Activated T-cell treated with anti-CD3 and anti-CD28 coated beads for 4 hours (primary cell): ENCODE measurements at regions not wholly inside any gene's neighbourhood (a gene's known extent, or its start where the extent isn't known, plus 50 kb on each side); places are given as distances from the start of the nearest gene placed in this dataset.
A peak's percentile ranks its signal among the peaks of the same experiment; 100 is the strongest.

Experiments used
- DNase-seq: peaks from one replicate; pipeline ENCODE4 v3.0.0-alpha.2; 2020

GRCh38 chr4:114180481-114180880, 201.0 kb upstream of the ARSJ start:
- peak; percentile 20 for DNase-seq

GRCh38 chr4:114184901-114185300, 205.5 kb upstream of the ARSJ start:
- DNase-seq, result no peak

- DNase-seq, result no peak
These were observed 208.1 kb upstream of the ARSJ start for GRCh38 chr4:114187592-114187991.

- no peak for DNase-seq
These were observed 212.0 kb upstream of the ARSJ start for GRCh38 chr4:114191496-114191895.

GRCh38 chr4:114192854-114193253, 213.4 kb upstream of the ARSJ start:
- DNase-seq, result no peak

DNA sequence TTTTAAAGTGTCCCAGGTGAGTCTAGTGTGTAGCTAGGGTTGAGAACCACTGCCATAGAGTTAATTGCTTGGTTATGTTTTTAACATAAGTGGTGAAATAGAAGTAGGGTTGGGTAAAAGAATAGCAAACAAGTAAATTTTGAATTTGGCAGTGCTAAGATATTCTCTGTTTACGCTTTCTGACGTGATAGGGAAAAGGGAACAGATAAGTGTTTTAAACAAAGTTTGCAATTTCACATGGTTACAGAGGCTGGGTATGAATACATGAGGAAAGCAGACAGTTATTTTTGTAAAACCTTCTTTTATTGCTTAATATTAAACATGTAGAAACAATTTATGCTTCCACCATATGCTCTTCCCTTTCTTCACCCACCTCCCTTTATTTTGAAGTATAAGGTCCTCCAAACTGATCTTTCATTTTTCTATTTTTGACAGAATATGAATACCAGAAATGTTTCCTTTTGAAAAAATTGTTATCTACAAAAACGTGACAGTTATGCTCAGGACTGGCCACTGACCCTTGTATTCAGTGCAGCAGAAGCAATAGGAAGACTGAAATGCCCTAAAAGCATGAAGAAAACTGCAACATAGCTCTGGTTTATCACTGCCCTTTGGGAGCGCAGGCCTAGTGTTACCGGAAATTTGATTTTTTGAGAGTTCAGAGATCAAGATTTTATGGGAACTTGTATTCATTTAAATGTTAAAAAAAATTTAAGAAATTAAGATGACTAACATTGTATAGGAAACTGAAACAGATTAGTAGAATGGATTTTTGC, 214.4 kb upstream of the ARSJ start:
- DNase-seq, result no peak

GRCh38 chr4:114196606-114197005, 217.2 kb upstream of the ARSJ start:
- no peak for DNase-seq

DNA sequence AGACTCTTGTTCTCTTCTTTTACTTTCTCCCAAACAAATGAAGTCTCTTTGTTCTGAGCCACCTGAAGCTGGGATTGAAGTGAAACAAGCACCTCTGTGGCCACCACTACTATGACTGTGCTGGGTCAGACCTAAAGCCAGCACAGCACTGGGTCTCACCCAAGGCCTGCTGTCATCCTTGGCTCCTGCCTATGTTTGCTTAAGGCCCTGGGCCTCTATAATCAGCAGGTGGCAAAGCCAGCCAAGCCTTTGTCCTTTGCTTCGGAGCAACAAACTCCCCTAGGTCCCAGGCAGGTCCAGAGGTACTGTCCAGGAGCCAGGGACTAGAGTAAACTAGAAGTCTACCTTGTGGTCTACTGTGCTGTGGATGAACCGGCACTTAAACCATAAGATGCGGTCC, 220.6 kb upstream of the ARSJ start:
- DNase-seq, result no peak

DNA sequence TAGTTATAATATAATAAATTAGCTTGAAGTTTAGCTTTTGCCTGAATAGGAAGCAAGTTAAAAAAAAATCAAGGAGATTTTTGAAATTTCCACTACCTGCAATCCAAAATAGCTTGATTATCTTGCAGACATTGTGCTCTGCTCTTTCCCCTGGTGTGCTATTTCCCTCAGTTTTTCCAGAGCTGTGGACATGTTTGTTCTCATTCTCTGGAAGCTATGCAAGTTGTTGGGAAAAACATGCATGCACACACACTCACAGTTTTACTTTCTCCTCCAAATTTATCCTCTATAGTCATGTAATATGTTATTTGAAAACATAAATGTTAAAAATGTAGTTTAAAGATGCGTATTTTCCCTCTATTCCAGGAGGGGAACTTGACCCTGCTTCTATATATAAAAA, 225.8 kb upstream of the ARSJ start:
- DNase-seq, result no peak

- DNase-seq, result no peak
These were observed 229.2 kb upstream of the ARSJ start for GRCh38 chr4:114208574-114209151.

GRCh38 chr4:114209584-114209983, 230.1 kb upstream of the ARSJ start:
- DNase-seq, result no peak

- DNase-seq, result no peak
These were observed 232.1 kb upstream of the ARSJ start for GRCh38 chr4:114211556-114211955.

DNA sequence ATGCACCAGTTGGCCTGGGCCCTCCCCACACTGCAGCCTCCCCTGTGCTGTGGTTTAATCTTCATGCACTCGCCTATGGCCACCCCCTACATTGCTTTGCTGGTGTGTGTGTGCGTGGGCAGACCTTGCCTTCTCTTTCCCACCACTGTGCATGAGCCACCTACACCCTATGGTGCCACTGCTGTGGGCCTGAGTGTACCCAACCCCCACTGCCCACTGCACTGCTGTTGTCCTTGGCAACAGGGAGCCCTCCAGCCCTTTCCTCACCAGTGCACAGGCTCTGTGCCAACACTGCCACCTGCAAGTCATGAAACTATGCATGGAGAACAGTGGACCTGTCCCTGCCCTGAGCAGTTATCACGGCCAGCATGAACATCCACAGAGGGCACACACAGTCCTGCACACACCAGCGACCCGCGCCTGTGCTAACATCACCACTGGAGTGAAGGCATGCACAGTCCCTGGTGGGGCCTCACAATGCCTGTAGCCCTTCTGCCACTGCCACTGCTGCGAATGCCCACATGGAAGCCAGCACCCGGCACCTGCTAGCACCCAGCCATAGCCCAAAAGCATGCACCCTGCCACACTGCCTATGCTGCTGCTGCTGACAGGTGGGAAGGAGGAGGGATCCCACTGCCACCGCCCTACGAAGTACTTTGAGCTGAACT, 237.8 kb upstream of the ARSJ start:
- no peak for DNase-seq

DNA sequence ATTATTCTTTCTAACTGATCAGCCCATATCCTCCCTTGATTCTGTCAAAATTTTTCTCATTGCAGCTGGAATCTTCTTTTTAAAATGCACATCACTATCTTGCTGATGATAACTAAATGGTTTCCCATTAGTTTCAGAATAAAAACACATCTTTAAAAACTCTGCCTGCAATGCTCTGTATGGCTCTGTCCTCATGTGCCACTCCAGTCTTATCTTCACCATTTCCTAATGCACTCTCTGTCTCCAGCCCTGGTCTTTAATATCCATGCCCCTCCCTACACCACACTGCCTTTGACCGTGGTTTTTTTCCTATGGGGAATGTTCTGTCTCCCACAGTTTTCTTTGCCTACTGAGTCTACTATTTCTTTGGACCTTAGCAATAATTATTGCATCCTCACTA, 244.1 kb upstream of the ARSJ start:
- no peak for DNase-seq

GRCh38 chr4:114225436-114225835, 246.0 kb upstream of the ARSJ start:
- no peak for DNase-seq

DNA sequence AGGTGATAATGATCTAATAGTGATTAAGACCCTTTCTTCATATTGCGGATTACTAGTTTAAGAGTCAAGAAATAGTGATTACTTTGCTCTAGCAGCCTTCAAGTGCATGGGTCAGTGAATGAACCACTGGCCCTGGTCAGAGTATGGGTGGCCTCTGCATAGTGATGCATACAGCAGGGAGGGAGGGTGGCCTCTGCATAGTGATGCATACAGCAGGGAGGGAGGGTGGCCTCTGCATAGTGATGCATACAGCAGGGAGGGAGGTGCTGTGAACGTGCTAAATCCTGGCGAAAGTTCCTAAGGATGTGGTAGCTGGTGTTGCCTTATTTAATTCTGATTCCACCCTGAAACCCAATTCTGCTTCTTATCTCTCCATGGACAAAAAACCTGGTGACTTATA, 246.7 kb upstream of the ARSJ start:
- no peak for DNase-seq

DNA sequence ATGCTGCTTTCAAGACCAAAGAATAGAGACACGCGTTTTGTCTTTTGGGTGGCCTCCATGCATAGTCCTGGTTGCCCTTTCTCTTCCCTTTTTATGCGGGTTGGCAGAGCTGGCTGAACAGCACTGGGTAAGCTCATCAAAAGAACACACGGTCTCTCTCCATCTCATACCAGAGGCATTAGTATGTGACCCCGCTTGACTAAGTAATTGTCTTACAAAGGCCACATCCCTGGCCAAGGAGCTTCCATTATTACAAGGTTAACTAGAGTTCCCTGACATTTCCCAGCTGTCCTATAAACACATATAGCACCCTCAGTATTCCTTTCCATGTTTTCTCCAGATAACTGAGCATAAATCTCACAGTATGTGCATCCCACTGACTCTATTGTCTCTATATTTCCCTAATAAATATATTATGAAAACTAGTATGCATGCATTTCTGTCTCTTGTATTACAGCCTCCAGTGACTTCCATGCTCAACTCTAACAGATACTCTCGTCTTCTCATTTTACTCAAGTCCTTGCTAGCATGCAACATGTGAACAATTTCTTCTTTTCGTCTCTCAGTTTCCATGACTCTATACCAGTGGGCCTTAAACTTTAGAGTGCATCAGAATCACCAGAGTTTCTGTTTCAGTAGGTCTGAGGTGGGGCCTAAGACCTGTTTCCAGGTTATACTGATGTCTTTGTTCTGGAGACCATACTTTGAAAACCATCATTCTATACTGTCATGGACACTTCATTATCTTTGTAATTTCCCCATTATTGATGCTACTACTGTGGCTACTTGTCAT, 247.7 kb upstream of the ARSJ start:
- DNase-seq, result no peak

DNA sequence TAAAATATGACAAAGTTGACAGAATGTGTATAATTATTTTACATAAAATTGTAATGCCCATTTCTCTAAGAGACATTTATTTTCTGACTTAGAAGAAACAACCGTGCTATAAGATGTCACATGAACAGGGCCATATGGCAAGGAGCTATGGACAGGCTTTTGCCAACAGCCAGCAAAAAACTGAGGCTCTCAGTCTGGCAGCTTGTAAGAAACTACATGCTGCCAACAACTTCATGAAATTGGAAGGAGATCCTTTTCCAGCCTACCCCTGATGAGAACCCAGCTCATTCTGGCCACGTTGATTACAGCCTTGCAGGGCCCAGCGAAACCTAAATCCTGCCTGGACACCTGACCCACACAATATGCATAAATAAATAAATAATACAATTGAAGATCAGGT, 250.3 kb upstream of the ARSJ start:
- no peak for DNase-seq

- DNase-seq, result no peak
These were observed 256.8 kb upstream of the ARSJ start for GRCh38 chr4:114236171-114236769.

GRCh38 chr4:114237997-114238396, 258.6 kb upstream of the ARSJ start:
- no peak for DNase-seq

- no peak for DNase-seq
These were observed 270.1 kb upstream of the ARSJ start for GRCh38 chr4:114249561-114249960.

DNA sequence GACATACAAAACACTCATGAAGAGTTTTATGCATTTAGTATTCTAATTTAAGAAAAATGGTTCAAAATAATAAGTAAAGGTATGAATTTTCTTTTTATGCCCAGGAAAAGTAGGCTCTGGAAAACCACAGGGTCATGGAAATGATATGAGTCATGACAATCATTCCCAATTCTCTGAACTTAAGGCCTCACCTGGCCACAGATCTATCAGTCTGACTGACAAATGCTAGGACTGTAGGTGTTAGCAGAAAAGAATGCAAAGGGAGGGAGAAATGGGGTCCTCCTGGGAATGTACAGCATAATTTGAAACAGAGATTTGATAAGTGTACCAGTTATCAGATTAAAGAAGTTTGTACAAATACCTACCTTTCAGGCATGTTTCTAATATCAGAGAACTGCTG, 270.5 kb upstream of the ARSJ start:
- DNase-seq, result no peak

DNA sequence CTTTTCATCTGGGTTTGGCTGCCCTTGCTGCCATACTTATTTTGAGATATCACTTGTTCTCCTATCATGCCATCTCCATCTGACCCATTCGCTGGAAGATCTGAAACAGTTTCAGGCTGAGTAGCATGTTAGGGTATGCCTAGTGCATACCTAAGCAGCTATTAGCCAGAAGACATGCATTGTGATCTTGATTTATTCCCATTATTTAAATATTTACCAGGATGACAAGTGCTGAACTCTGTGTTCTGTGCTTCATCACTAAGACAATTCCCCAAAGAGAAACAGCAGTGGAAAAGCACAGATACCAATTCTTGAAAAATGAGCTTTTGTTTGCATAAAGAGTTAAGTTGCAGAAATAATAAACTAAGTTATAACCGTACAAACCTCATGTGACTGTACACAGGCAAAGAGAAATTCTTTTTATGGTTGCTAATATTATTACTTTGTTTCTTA, 271.0 kb upstream of the ARSJ start:
- no peak for DNase-seq
